ENCODE measurements at regions not wholly inside any gene's neighbourhood (a gene's known extent, or its start where the extent isn't known, plus 50 kb on each side); places are given as distances from the start of the nearest gene placed in this dataset.

GRCh38 chr18:39191058-39191457 lies 1625.5 kb upstream of the CELF4 start:
- WGBS (ENCODE audit: insufficient coverage) = 80% methylated on average over 1 of the region's 2 CpGs
- ATAC-seq = no peak

GRCh38 chr18:39190508-39190907 lies 1624.9 kb upstream of the CELF4 start:
- TF ChIP-seq CTCF (IDR thresholded peaks at IDR 0.05) = no peak
- no peaks in the 10 kb centered on the region for H3K27me3 ChIP-seq (ENCODE audit: control insufficient read depth, insufficient read depth, low read length)
- ATAC-seq = no peak
- no peak for DNase-seq
- no peaks in the 10 kb centered on the region for H3K36me3 ChIP-seq (ENCODE audit: control insufficient read depth, insufficient read depth, low read length)
- no peak overlapping the region for H3K27ac ChIP-seq (ENCODE audit: low read length)
- H3K9me3 Mint-ChIP-seq = peaks cover 4 to 15% of the 10 kb centered on the region in 2 donors
- no peak overlapping the region for H3K4me3 Mint-ChIP-seq
- intact Hi-C loops (cut with micrococcal nuclease) = no loop called here
- no peak overlapping the region for H3K27ac Mint-ChIP-seq
- no peaks in the 10 kb centered on the region for H3K4me1 Mint-ChIP-seq
- H3K4me3 ChIP-seq (ENCODE audit: low read length) = no peak overlapping the region
- no peaks in the 10 kb centered on the region for H3K36me3 Mint-ChIP-seq
- H3K27me3 Mint-ChIP-seq (ENCODE audit: low read depth in 2 of 2) = no peaks in the 10 kb centered on the region
- no peaks in the 10 kb centered on the region for H3K9me3 ChIP-seq (ENCODE audit: control insufficient read depth, insufficient read depth, low read length)
- 58% methylated on average over 3 of the region's 3 CpGs for WGBS (ENCODE audit: insufficient coverage)
- H3K4me1 ChIP-seq (ENCODE audit: control insufficient read depth, insufficient read depth, low read length) = no peaks in the 10 kb centered on the region

More at GRCh38 chr18:39191058-39191457, 1625.5 kb upstream of the CELF4 start:
- Mint-ChIP-seq H3K4me1 (no peaks in the 10 kb centered on the region), H3K4me3 (no peak overlapping the region), H3K27ac (no peak overlapping the region), H3K36me3 (no peaks in the 10 kb centered on the region), H3K27me3 (ENCODE audit: low read depth in 2 of 2) (no peaks in the 10 kb centered on the region), H3K9me3 (peaks cover 7 to 13% of the 10 kb centered on the region in 2 donors)
- DNase-seq = no peak
- H3K27me3 ChIP-seq (ENCODE audit: control insufficient read depth, insufficient read depth, low read length) = no peaks in the 10 kb centered on the region
- intact Hi-C loops (cut with micrococcal nuclease) = no loop called here
- H3K4me1 ChIP-seq (ENCODE audit: control insufficient read depth, insufficient read depth, low read length) = no peaks in the 10 kb centered on the region
- no peak overlapping the region for H3K27ac ChIP-seq (ENCODE audit: low read length)
- H3K36me3 ChIP-seq (ENCODE audit: control insufficient read depth, insufficient read depth, low read length) = no peaks in the 10 kb centered on the region
- no peaks in the 10 kb centered on the region for H3K9me3 ChIP-seq (ENCODE audit: control insufficient read depth, insufficient read depth, low read length)
- H3K4me3 ChIP-seq (ENCODE audit: low read length) = no peak overlapping the region
- no peak for TF ChIP-seq CTCF (IDR thresholded peaks at IDR 0.05)

- DNase-seq (no peak), ATAC-seq (no peak)
- Histone ChIP-seq H3K27ac (ENCODE audit: low read length) (no peak overlapping the region), H3K9me3 (ENCODE audit: control insufficient read depth, insufficient read depth, low read length) (no peaks in the 10 kb centered on the region), H3K4me3 (ENCODE audit: low read length) (no peak overlapping the region), H3K27me3 (ENCODE audit: control insufficient read depth, insufficient read depth, low read length) (no peaks in the 10 kb centered on the region), H3K36me3 (ENCODE audit: control insufficient read depth, insufficient read depth, low read length) (no peaks in the 10 kb centered on the region), H3K4me1 (ENCODE audit: control insufficient read depth, insufficient read depth, low read length) (no peaks in the 10 kb centered on the region)
- WGBS (ENCODE audit: insufficient coverage) = 80% methylated on average over 2 of the region's 2 CpGs
- no peak for TF ChIP-seq CTCF (IDR thresholded peaks at IDR 0.05)
- H3K4me3 Mint-ChIP-seq = no peak overlapping the region
- intact Hi-C loops (cut with micrococcal nuclease) = no loop called here
- H3K27me3 Mint-ChIP-seq (ENCODE audit: low read depth in 2 of 2) = no peaks in the 10 kb centered on the region
- H3K9me3 Mint-ChIP-seq = peaks cover 4 to 9% of the 10 kb centered on the region in 2 donors
- H3K27ac Mint-ChIP-seq = no peak overlapping the region
- no peaks in the 10 kb centered on the region for H3K4me1 Mint-ChIP-seq
- no peaks in the 10 kb centered on the region for H3K36me3 Mint-ChIP-seq
Measured at GRCh38 chr18:39188278-39188677, 1622.7 kb upstream of the CELF4 start.

- Histone ChIP-seq H3K27ac (ENCODE audit: low read length) (no peak overlapping the region), H3K36me3 (ENCODE audit: control insufficient read depth, insufficient read depth, low read length) (no peaks in the 10 kb centered on the region), H3K27me3 (ENCODE audit: control insufficient read depth, insufficient read depth, low read length) (no peaks in the 10 kb centered on the region), H3K4me3 (ENCODE audit: low read length) (no peak overlapping the region), H3K9me3 (ENCODE audit: control insufficient read depth, insufficient read depth, low read length) (no peaks in the 10 kb centered on the region), H3K4me1 (ENCODE audit: control insufficient read depth, insufficient read depth, low read length) (no peaks in the 10 kb centered on the region)
- WGBS (ENCODE audit: insufficient coverage) = 100% methylated on average over 2 of the region's 2 CpGs
- ATAC-seq = no peak
- DNase-seq = no peak
- no peaks in the 10 kb centered on the region for H3K36me3 Mint-ChIP-seq
- intact Hi-C loops (cut with micrococcal nuclease) = no loop called here
- peaks cover 5 to 13% of the 10 kb centered on the region in 2 donors for H3K9me3 Mint-ChIP-seq
- H3K27me3 Mint-ChIP-seq (ENCODE audit: low read depth in 2 of 2) = no peaks in the 10 kb centered on the region
- H3K4me3 Mint-ChIP-seq = no peak overlapping the region
- no peak for TF ChIP-seq CTCF (IDR thresholded peaks at IDR 0.05)
- no peaks in the 10 kb centered on the region for H3K4me1 Mint-ChIP-seq
- H3K27ac Mint-ChIP-seq = no peak overlapping the region
Measured at GRCh38 chr18:39186008-39186407, 1620.4 kb upstream of the CELF4 start.
